CD4-positive, alpha-beta T cell treated with Interleukin-12 subunit alpha and Interleukin-12 subunit beta, for 1 hour (primary cell): ENCODE measurements at regions not wholly inside any gene's neighbourhood (a gene's known extent, or its start where the extent isn't known, plus 50 kb on each side); places are given as distances from the start of the nearest gene placed in this dataset.
A peak's percentile ranks its signal among the peaks of the same experiment; 100 is the strongest.
"Not testable (repeated sequence)": the region's sequence is repeated elsewhere in the genome, so short reads cannot be mapped to it uniquely, and the experiment has no call there.

Source experiments
- DNase-seq: peaks from one replicate; pipeline ENCODE4 v3.0.0-alpha.2; 2020

- no peak for DNase-seq
These were observed 185.2 kb downstream of the SHOX2 start for GRCh38 chr3:157920822-157921700.

- no peak for DNase-seq
These were observed 186.8 kb downstream of the SHOX2 start for GRCh38 chr3:157919319-157919887.

- DNase-seq, result no peak
These were observed 187.8 kb downstream of the SHOX2 start for GRCh38 chr3:157918402-157918801.

- no peak for DNase-seq
These were observed 189.5 kb downstream of the SHOX2 start for GRCh38 chr3:157916672-157917071.

GRCh38 chr3:157914882-157915281, 191.3 kb downstream of the SHOX2 start:
- DNase-seq, result no peak

GRCh38 chr3:157913741-157914150, 192.5 kb downstream of the SHOX2 start:
- DNase-seq, result no peak

- DNase-seq, result no peak
These were observed 193.4 kb downstream of the SHOX2 start for GRCh38 chr3:157912514-157913451.

- DNase-seq, result no peak
These were observed 199.6 kb downstream of the SHOX2 start for GRCh38 chr3:157906627-157907026.

- DNase-seq, result no peak
These were observed 200.3 kb downstream of the SHOX2 start for GRCh38 chr3:157905885-157906284.

- DNase-seq, result not testable (repeated sequence)
These were observed 203.5 kb downstream of the SHOX2 start for GRCh38 chr3:157902680-157903079.

- DNase-seq, result no peak
These were observed 218.2 kb downstream of the SHOX2 start for GRCh38 chr3:157888040-157888439.

GRCh38 chr3:157876556-157876955, 229.7 kb downstream of the SHOX2 start:
- no peak for DNase-seq

- DNase-seq, result no peak
These were observed 233.3 kb downstream of the SHOX2 start for GRCh38 chr3:157872902-157873301.

- DNase-seq, result no peak
These were observed 234.3 kb downstream of the SHOX2 start for GRCh38 chr3:157871838-157872460.

- DNase-seq, result no peak
These were observed 235.0 kb downstream of the SHOX2 start for GRCh38 chr3:157871248-157871647.

- DNase-seq, result no peak
These were observed 237.3 kb downstream of the SHOX2 start for GRCh38 chr3:157868946-157869345.

GRCh38 chr3:157868196-157868595, 238.0 kb downstream of the SHOX2 start:
- DNase-seq, result no peak

- peak; percentile 19 for DNase-seq
These were observed 240.7 kb downstream of the SHOX2 start for GRCh38 chr3:157865352-157866000.

GRCh38 chr3:157861076-157861765, 245.0 kb downstream of the SHOX2 start:
- DNase-seq, result no peak

- DNase-seq, result no peak
These were observed 246.7 kb downstream of the SHOX2 start for GRCh38 chr3:157859541-157859940.

- no peak for DNase-seq
These were observed 247.4 kb downstream of the SHOX2 start for GRCh38 chr3:157858821-157859220.

GRCh38 chr3:157857440-157857839, 248.8 kb downstream of the SHOX2 start:
- DNase-seq, result no peak
